ENCODE measurements at regions not wholly inside any gene's neighbourhood (a gene's known extent, or its start where the extent isn't known, plus 50 kb on each side); places are given as distances from the start of the nearest gene placed in this dataset.

- Histone ChIP-seq H3K36me3 (no peaks in the 10 kb centered on the region), H3K27ac (no peak overlapping the region), H3K9me3 (ENCODE audit: severe bottlenecking) (peaks cover 4% of the 10 kb centered on the region), H3K4me3 (ENCODE audit: low read depth, low read length) (no peak overlapping the region), H3K27me3 (ENCODE audit: insufficient read depth, low read depth, severe bottlenecking) (no peaks in the 10 kb centered on the region)
- DNase-seq = no peak
- no peak for TF ChIP-seq CTCF (IDR thresholded peaks at IDR 0.05; ENCODE audit: low read depth, low read length)
These were observed 396.8 kb upstream of the HS3ST5 start for GRCh38 chr6:114739656-114740055.

GRCh38 chr6:114735025-114735735 lies 392.4 kb upstream of the HS3ST5 start:
- Histone ChIP-seq H3K27me3 (ENCODE audit: insufficient read depth, low read depth, severe bottlenecking) (no peaks in the 10 kb centered on the region), H3K9me3 (ENCODE audit: severe bottlenecking) (no peaks in the 10 kb centered on the region), H3K36me3 (no peaks in the 10 kb centered on the region), H3K27ac (no peak overlapping the region), H3K4me3 (ENCODE audit: low read depth, low read length) (no peak overlapping the region)
- no peak for TF ChIP-seq CTCF (IDR thresholded peaks at IDR 0.05; ENCODE audit: low read depth, low read length)
- DNase-seq = no peak

GRCh38 chr6:114733596-114733995 lies 390.8 kb upstream of the HS3ST5 start:
- no peak overlapping the region for H3K4me3 ChIP-seq (ENCODE audit: low read depth, low read length)
- TF ChIP-seq CTCF (IDR thresholded peaks at IDR 0.05; ENCODE audit: low read depth, low read length) = no peak
- H3K27ac ChIP-seq = no peak overlapping the region
- DNase-seq = no peak
- no peaks in the 10 kb centered on the region for H3K27me3 ChIP-seq (ENCODE audit: insufficient read depth, low read depth, severe bottlenecking)
- H3K36me3 ChIP-seq = no peaks in the 10 kb centered on the region
- H3K9me3 ChIP-seq (ENCODE audit: severe bottlenecking) = no peaks in the 10 kb centered on the region

GRCh38 chr6:114718716-114719270 lies 376.0 kb upstream of the HS3ST5 start:
- Histone ChIP-seq H3K4me3 (ENCODE audit: low read depth, low read length) (no peak overlapping the region), H3K9me3 (ENCODE audit: severe bottlenecking) (no peaks in the 10 kb centered on the region), H3K27me3 (ENCODE audit: insufficient read depth, low read depth, severe bottlenecking) (no peaks in the 10 kb centered on the region), H3K36me3 (no peaks in the 10 kb centered on the region), H3K27ac (peak overlapping the region; percentile 39)
- TF ChIP-seq CTCF (IDR thresholded peaks at IDR 0.05; ENCODE audit: low read depth, low read length) = no peak
- peak; percentile 68 for DNase-seq

GRCh38 chr6:114718186-114718585 lies 375.4 kb upstream of the HS3ST5 start:
- TF ChIP-seq CTCF (IDR thresholded peaks at IDR 0.05; ENCODE audit: low read depth, low read length) = no peak
- Histone ChIP-seq H3K36me3 (no peaks in the 10 kb centered on the region), H3K27ac (peak overlapping the region; percentile 39), H3K4me3 (ENCODE audit: low read depth, low read length) (no peak overlapping the region), H3K27me3 (ENCODE audit: insufficient read depth, low read depth, severe bottlenecking) (no peaks in the 10 kb centered on the region), H3K9me3 (ENCODE audit: severe bottlenecking) (no peaks in the 10 kb centered on the region)
- DNase-seq = no peak

Measured in WERI-Rb-1 (cell line).